Upper lobe of left lung (tissue), 6 donors: ENCODE measurements at regions not wholly inside any gene's neighbourhood (a gene's known extent, or its start where the extent isn't known, plus 50 kb on each side); places are given as distances from the start of the nearest gene placed in this dataset.

Source experiments
- ATAC-seq, 2 donors: fragments of 200-7000 bp; cut with Tn5 transposase; one replicate each; pipeline ENCODE4 v1.9.1; 2022; ENCODE audit warnings: mild to moderate bottlenecking in 2 of 2, moderate library complexity in 2 of 2; ENCODE audit not compliant: low FRiP score in 2 of 2
- DNase-seq, 2 donors: peaks; one replicate each; pipeline ENCODE4 v3.0.0-alpha.2; 2019 to 2020
- H3K27ac ChIP-seq, 4 donors: fragments of 200-600 bp; sonication (generic); one replicate each; pipeline ENCODE4 v1.5.1; 2016 to 2019
- H3K27me3 ChIP-seq, 4 donors: fragments of 200-600 bp; sonication (generic); one replicate each; pipeline ENCODE4 v1.5.1; 2017 to 2019
- H3K36me3 ChIP-seq, 4 donors: fragments of 200-600 bp; sonication (generic); one replicate each; pipeline ENCODE4 v1.5.1; 2016 to 2019
- H3K4me1 ChIP-seq, 4 donors: fragments of 200-600 bp; sonication (generic); one replicate each; pipeline ENCODE4 v1.5.1; 2018 to 2019
- H3K4me3 ChIP-seq, 4 donors: fragments of 200-600 bp; sonication (generic); one replicate each; pipeline ENCODE4 v1.5.1; 2017 to 2019; ENCODE audit warnings: mild to moderate bottlenecking in 2 of 4, moderate library complexity in 1 of 4
- H3K9me3 ChIP-seq, 4 donors: fragments of 200-600 bp; sonication (generic); one replicate each; pipeline ENCODE4 v1.5.1; 2018 to 2019
- EP300 ChIP-seq, 4 donors: sonication (generic); formaldehyde crosslinking; IDR thresholded peaks; one replicate each; pipeline ENCODE4 v1.5.1; 2017; ENCODE audit warnings: antibody characterized with exemption in 4 of 4, control low read depth in 2 of 4
- POLR2A ChIP-seq, 4 donors: fragments of 450-650 bp; IDR thresholded peaks; one replicate each; pipeline ENCODE4 v1.5.1; 2016 to 2017; ENCODE audit warnings: antibody characterized with exemption in 4 of 4, mild to moderate bottlenecking in 2 of 4
- POLR2AphosphoS5 ChIP-seq, 2 donors: sonication (generic); formaldehyde crosslinking; IDR thresholded peaks; one replicate each; pipeline ENCODE4 v1.5.1; 2017; ENCODE audit warnings: antibody characterized with exemption in 2 of 2
- WGBS, 2 donors: methylation state at CpG; one replicate each; pipeline ENCODE4 v1.1.5; 2017 to 2018; 5-methylcytosine and 5-hydroxymethylcytosine counted together
- TF ChIP-seq, protein P1 (sequence below), 6 experiments: fragments of 450-650 bp in 4 of 6; fragments of 200-600 bp in 2 of 6; sonication (generic) in 2 of 6; IDR thresholded peaks; one replicate each; pipeline ENCODE4 v1.5.1; 2016 to 2019; ENCODE audit warnings: antibody characterized with exemption in 6 of 6
- donor health status: DM: no; HTN: no; CAD: no; lungs with moderate emphysema.
- donor health status: DM: no; HTN: yes; CAD: no; lungs with severe emphysema.

GRCh38 chr5:67679184-67679841, 482.7 kb upstream of the CD180 start:
- no peak overlapping the region for H3K27ac ChIP-seq

GRCh38 chr5:67678594-67678993, 482.0 kb upstream of the CD180 start:
- no peak overlapping the region for H3K27ac ChIP-seq

More at GRCh38 chr5:67679184-67679841, 482.7 kb upstream of the CD180 start:
- DNase-seq (peak in 1 of 2 donors; percentile 3), ATAC-seq (no peak)
- no peak overlapping the region for H3K4me3 ChIP-seq
- H3K36me3 ChIP-seq = no peaks in the 10 kb centered on the region
- H3K4me1 ChIP-seq = no peaks in the 10 kb centered on the region
- no peaks in the 10 kb centered on the region for H3K9me3 ChIP-seq
- WGBS, 2 donors = 71 to 82% methylated on average over 7 of the region's 7 CpGs
- no peak for TF ChIP-seq EP300 (IDR thresholded peaks at IDR 0.05)
- no peak for TF ChIP-seq POLR2A (IDR thresholded peaks at IDR 0.05)
- TF ChIP-seq, protein P1, sequence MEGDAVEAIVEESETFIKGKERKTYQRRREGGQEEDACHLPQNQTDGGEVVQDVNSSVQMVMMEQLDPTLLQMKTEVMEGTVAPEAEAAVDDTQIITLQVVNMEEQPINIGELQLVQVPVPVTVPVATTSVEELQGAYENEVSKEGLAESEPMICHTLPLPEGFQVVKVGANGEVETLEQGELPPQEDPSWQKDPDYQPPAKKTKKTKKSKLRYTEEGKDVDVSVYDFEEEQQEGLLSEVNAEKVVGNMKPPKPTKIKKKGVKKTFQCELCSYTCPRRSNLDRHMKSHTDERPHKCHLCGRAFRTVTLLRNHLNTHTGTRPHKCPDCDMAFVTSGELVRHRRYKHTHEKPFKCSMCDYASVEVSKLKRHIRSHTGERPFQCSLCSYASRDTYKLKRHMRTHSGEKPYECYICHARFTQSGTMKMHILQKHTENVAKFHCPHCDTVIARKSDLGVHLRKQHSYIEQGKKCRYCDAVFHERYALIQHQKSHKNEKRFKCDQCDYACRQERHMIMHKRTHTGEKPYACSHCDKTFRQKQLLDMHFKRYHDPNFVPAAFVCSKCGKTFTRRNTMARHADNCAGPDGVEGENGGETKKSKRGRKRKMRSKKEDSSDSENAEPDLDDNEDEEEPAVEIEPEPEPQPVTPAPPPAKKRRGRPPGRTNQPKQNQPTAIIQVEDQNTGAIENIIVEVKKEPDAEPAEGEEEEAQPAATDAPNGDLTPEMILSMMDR (IDR thresholded peaks at IDR 0.05) = no peak
- TF ChIP-seq POLR2AphosphoS5 (IDR thresholded peaks at IDR 0.05) = no peak
- no peaks in the 10 kb centered on the region for H3K27me3 ChIP-seq

GRCh38 chr5:67677422-67677970, 480.9 kb upstream of the CD180 start:
- no peaks in the 10 kb centered on the region for H3K9me3 ChIP-seq
- 63 to 71% methylated on average over 2 of the region's 2 CpGs for WGBS, 2 donors
- peaks cover 0 to 7% (median 2%) of the 10 kb centered on the region in 4 donors for H3K4me1 ChIP-seq
- no peak overlapping the region for H3K27ac ChIP-seq
- ATAC-seq (no peak), DNase-seq (no peak)
- H3K27me3 ChIP-seq = no peaks in the 10 kb centered on the region
- no peak overlapping the region for H3K4me3 ChIP-seq
- TF ChIP-seq POLR2A (IDR thresholded peaks at IDR 0.05) (no peak), EP300 (IDR thresholded peaks at IDR 0.05) (no peak), POLR2AphosphoS5 (IDR thresholded peaks at IDR 0.05) (no peak)
- TF ChIP-seq, protein P1 (IDR thresholded peaks at IDR 0.05) = no peak
- no peaks in the 10 kb centered on the region for H3K36me3 ChIP-seq

More at GRCh38 chr5:67678594-67678993, 482.0 kb upstream of the CD180 start:
- WGBS, 2 donors = 76 to 80% methylated on average over 3 of the region's 3 CpGs
- TF ChIP-seq POLR2A (IDR thresholded peaks at IDR 0.05) = no peak
- no peak for TF ChIP-seq POLR2AphosphoS5 (IDR thresholded peaks at IDR 0.05)
- TF ChIP-seq, protein P1 (IDR thresholded peaks at IDR 0.05) = no peak
- no peak for TF ChIP-seq EP300 (IDR thresholded peaks at IDR 0.05)
- Histone ChIP-seq H3K9me3 (no peaks in the 10 kb centered on the region), H3K27me3 (no peaks in the 10 kb centered on the region), H3K36me3 (no peaks in the 10 kb centered on the region), H3K4me3 (no peak overlapping the region), H3K4me1 (peaks cover 0 to 5% (median 0%) of the 10 kb centered on the region in 4 donors)
- no peak for ATAC-seq
- no peak for DNase-seq

DNA sequence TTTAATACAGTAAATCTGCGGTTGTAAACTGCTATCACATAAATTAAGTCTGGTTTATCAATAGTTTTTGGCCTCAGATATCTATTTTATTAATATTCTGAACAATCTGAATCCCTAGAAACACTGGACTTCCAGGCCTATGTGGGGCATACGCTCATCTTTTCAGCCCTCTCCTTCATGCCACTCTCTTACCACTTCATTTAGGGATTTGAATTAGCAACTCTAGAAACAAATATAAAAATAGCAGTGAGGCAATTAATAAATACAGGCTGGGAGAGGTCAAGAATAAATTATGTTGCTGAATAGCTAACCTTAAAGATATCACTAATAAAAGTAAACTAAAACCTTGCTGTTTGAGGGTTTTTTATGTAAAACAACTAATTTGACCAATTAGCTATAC, 480.3 kb upstream of the CD180 start:
- 86 to 95% methylated on average over 2 of the region's 2 CpGs for WGBS, 2 donors
- Histone ChIP-seq H3K27ac (no peak overlapping the region), H3K36me3 (no peaks in the 10 kb centered on the region), H3K9me3 (no peaks in the 10 kb centered on the region), H3K4me1 (peaks cover 0 to 7% (median 2%) of the 10 kb centered on the region in 4 donors), H3K4me3 (no peak overlapping the region), H3K27me3 (no peaks in the 10 kb centered on the region)
- TF ChIP-seq EP300 (IDR thresholded peaks at IDR 0.05) (no peak), POLR2AphosphoS5 (IDR thresholded peaks at IDR 0.05) (no peak), POLR2A (IDR thresholded peaks at IDR 0.05) (no peak)
- TF ChIP-seq, protein P1 (IDR thresholded peaks at IDR 0.05) = no peak
- DNase-seq (no peak), ATAC-seq (no peak)
